Psoas muscle (tissue), 7 donors: ENCODE measurements at regions not wholly inside any gene's neighbourhood (a gene's known extent, or its start where the extent isn't known, plus 50 kb on each side); places are given as distances from the start of the nearest gene placed in this dataset.

Source experiments
- ATAC-seq, 4 donors: fragments of 200-7000 bp; cut with Tn5 transposase; one replicate each; pipeline ENCODE4 v1.9.1; 2020; ENCODE audit warnings: moderate library complexity in 3 of 4, mild to moderate bottlenecking in 2 of 4
- DNase-seq, 2 donors: peaks; one replicate each; pipeline ENCODE4 v3.0.0-alpha.2; 2020
- H3K27ac ChIP-seq: fragments of 200-600 bp; one replicate; pipeline ENCODE4 v1.8.0; 2022
- H3K27me3 ChIP-seq, 3 donors: fragments of 200-600 bp in 1 of 3; one replicate each; pipeline versions ENCODE4 v1.6.1 to v1.8.0; 2013 to 2022; ENCODE audit warnings: low read length in 2 of 3, mild to moderate bottlenecking in 2 of 3, moderate library complexity in 1 of 3; ENCODE audit not compliant: insufficient read depth in 3 of 3
- H3K36me3 ChIP-seq, 2 donors: fragments of 200-600 bp in 1 of 2; one replicate each; pipeline versions ENCODE4 v1.6.1 to v1.8.0; 2013 to 2022; ENCODE audit warnings: low read depth in 1 of 2, mild to moderate bottlenecking in 1 of 2, moderate library complexity in 1 of 2; ENCODE audit not compliant: insufficient read depth in 1 of 2
- H3K4me1 ChIP-seq: fragments of 200-600 bp; one replicate; pipeline ENCODE4 v1.8.0; 2022
- H3K4me3 ChIP-seq: fragments of 200-600 bp; one replicate; pipeline ENCODE4 v1.8.0; 2022; ENCODE audit warnings: mild to moderate bottlenecking
- H3K9me3 ChIP-seq: fragments of 200-600 bp; one replicate; pipeline ENCODE4 v1.8.0; 2022
- WGBS, 3 donors: extraction: QIAGEN DNeasy Blood & Tissue Kit; methylation state at CpG; one replicate each; pipeline versions ENCODE4 v1.1.6 to v1.1.7; 2013; 5-methylcytosine and 5-hydroxymethylcytosine counted together
- intact Hi-C, 2 donors: fragments of 100-400 bp; cut with DNase I; formaldehyde crosslinking; loops; one replicate each; pipeline versions ENCODE4 v1.11.0 to v1.14.2; 2022
- TF ChIP-seq, protein P1 (sequence below): fragments of 200-600 bp; IDR thresholded peaks from one replicate; pipeline ENCODE4 v1.8.0; 2022; ENCODE audit warnings: antibody characterized with exemption
- donor health status: healthy with polysubstance abuse.
- donor health status: DM: no; HTN: no; CAD: no; lungs with moderate emphysema.
- donor health status: Bipolar disorder and iron deficiency.
- donor health status: healthy.
- donor health status: DM: yes; HTN: yes; CAD: no.
- donor health status: DM: no; HTN: no; CAD: no.
- donor health status: DM: yes; HTN: yes; CAD: no.

DNA sequence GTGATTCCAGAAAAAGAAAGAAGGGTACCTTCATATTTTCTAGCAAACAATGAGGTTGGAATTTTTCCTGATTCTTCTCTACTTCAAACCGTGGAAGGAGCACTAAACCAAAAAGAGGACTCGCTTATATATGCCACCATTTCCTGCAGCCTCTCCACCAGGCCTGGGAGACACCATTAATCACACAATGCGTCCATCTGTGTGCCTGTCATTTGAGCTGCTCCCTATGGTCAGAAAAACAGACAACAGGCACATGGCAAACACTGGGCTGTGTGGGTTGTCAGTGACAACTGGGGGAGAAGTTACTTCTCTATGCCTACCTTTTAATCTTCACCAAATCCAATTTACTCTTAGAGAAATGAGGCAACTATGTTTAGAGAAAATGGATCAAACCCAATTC lies 71.9 kb downstream of the NR2F2 start:
- H3K4me3 ChIP-seq, result no peak overlapping the region
- H3K4me1 ChIP-seq, result no peaks in the 10 kb centered on the region
- H3K27me3 ChIP-seq, result peaks cover under 1 to 25% (median 2%) of the 10 kb centered on the region in 3 donors
- no peaks in the 10 kb centered on the region for H3K9me3 ChIP-seq
- no peak for ATAC-seq
- no peaks in the 10 kb centered on the region for H3K36me3 ChIP-seq
- intact Hi-C loops, result no loop called here
- H3K27ac ChIP-seq, result no peak overlapping the region
- no peak for DNase-seq
- TF ChIP-seq, protein P1, sequence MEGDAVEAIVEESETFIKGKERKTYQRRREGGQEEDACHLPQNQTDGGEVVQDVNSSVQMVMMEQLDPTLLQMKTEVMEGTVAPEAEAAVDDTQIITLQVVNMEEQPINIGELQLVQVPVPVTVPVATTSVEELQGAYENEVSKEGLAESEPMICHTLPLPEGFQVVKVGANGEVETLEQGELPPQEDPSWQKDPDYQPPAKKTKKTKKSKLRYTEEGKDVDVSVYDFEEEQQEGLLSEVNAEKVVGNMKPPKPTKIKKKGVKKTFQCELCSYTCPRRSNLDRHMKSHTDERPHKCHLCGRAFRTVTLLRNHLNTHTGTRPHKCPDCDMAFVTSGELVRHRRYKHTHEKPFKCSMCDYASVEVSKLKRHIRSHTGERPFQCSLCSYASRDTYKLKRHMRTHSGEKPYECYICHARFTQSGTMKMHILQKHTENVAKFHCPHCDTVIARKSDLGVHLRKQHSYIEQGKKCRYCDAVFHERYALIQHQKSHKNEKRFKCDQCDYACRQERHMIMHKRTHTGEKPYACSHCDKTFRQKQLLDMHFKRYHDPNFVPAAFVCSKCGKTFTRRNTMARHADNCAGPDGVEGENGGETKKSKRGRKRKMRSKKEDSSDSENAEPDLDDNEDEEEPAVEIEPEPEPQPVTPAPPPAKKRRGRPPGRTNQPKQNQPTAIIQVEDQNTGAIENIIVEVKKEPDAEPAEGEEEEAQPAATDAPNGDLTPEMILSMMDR, result no peak
- 51 to 60% (median 58%) methylated on average over 3 of the region's 3 CpGs for WGBS, 3 donors

DNA sequence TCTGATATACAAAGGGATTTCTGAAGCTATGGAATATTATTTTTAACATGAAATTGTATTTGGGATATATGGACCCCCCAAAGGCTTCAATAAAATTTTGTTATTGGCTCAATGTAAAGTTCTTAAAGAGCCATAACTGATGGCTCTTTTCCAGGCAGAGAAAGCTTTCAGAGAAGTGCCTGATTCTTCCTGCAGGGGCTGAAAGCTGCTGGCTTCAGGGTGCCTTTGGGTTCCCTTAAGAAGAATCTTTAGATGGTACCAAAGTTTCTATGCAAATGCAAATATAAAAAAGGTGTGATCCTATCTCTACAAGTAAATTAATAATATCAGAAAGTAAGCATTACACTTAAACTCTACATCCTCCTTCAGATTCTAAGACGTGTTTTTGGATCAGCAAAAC lies 72.6 kb downstream of the NR2F2 start:
- DNase-seq, result no peak
- no peak overlapping the region for H3K27ac ChIP-seq
- 85 to 97% (median 87%) methylated on average over 1 of the region's 1 CpG for WGBS, 3 donors
- intact Hi-C loops, result no loop called here
- H3K36me3 ChIP-seq, result no peaks in the 10 kb centered on the region
- no peaks in the 10 kb centered on the region for H3K4me1 ChIP-seq
- H3K4me3 ChIP-seq, result no peak overlapping the region
- ATAC-seq, result no peak
- no peaks in the 10 kb centered on the region for H3K9me3 ChIP-seq
- TF ChIP-seq, protein P1, result no peak
- H3K27me3 ChIP-seq, result peaks cover 2 to 32% (median 3%) of the 10 kb centered on the region in 3 donors

- Histone ChIP-seq H3K4me3 (no peak overlapping the region), H3K27ac (no peak overlapping the region), H3K4me1 (peaks cover under 1% of the 10 kb centered on the region), H3K9me3 (no peaks in the 10 kb centered on the region), H3K27me3 (peaks cover 3 to 41% (median 5%) of the 10 kb centered on the region in 3 donors), H3K36me3 (no peaks in the 10 kb centered on the region)
- intact Hi-C loops, result no loop called here
- 85 to 90% (median 90%) methylated on average over 1 of the region's 1 CpG for WGBS, 3 donors
- no peak for DNase-seq
- ATAC-seq, result no peak
- TF ChIP-seq, protein P1, result no peak
Observed at GRCh38 chr15:96403932-96404331, 73.4 kb downstream of the NR2F2 start.

- no peak overlapping the region for H3K4me3 ChIP-seq
- DNase-seq (no peak), ATAC-seq (no peak)
- H3K9me3 ChIP-seq, result no peaks in the 10 kb centered on the region
- intact Hi-C loops, result no loop called here
- no peak overlapping the region for H3K27ac ChIP-seq
- no peaks in the 10 kb centered on the region for H3K36me3 ChIP-seq
- 90 to 95% (median 93%) methylated on average over 2 of the region's 2 CpGs for WGBS, 3 donors
- H3K27me3 ChIP-seq, result peaks cover 3 to 47% (median 11%) of the 10 kb centered on the region in 3 donors
- peaks cover 6% of the 10 kb centered on the region for H3K4me1 ChIP-seq
- TF ChIP-seq, protein P1, result no peak
Observed at GRCh38 chr15:96404560-96404959, 74.1 kb downstream of the NR2F2 start.

DNA sequence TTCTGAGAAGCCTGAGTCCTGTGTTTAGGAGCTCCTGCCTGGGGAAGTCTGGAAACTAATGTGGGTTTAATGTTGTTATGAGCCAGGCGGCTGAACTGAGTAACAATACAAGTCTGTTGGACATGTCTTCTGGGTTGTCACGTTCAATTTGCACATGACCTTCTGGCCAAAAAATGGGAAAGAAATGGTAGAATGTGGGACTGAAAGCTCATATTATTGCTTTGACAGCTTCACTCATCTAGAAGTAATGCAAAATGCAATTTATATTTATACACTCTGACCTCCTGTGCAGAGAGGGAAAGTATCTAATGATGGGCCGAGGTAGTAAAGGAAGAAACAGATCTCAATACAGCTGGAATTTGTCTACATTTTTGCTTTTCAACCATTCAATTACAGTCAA lies 75.8 kb downstream of the NR2F2 start:
- Histone ChIP-seq H3K4me3 (no peak overlapping the region), H3K36me3 (no peaks in the 10 kb centered on the region), H3K9me3 (no peaks in the 10 kb centered on the region), H3K27ac (no peak overlapping the region), H3K27me3 (peaks cover 6 to 60% (median 25%) of the 10 kb centered on the region in 3 donors), H3K4me1 (peaks cover 6% of the 10 kb centered on the region)
- WGBS, 3 donors, result 84 to 89% (median 88%) methylated on average over 3 of the region's 3 CpGs
- DNase-seq (no peak), ATAC-seq (no peak)
- TF ChIP-seq, protein P1, result no peak
- intact Hi-C loops, result no loop called here
